A673 (cell line): ENCODE measurements at regions not wholly inside any gene's neighbourhood (a gene's known extent, or its start where the extent isn't known, plus 50 kb on each side); places are given as distances from the start of the nearest gene placed in this dataset.
"Not testable (repeated sequence)": the region's sequence is repeated elsewhere in the genome, so short reads cannot be mapped to it uniquely, and the experiment has no call there.

Experiments
- EZH2 ChIP-seq: fragments of 200-600 bp; sonication (generic); IDR thresholded peaks from 2 replicates; pipeline ENCODE4 v1.6.1; 2017; ENCODE audit warnings: borderline replicate concordance, low read depth, mild to moderate bottlenecking, mixed read lengths, antibody characterized with exemption, low read length; ENCODE audit not compliant: poor library complexity, severe bottlenecking
- TF ChIP-seq, protein P1 (sequence below): fragments of 300-800, 200-600 bp; sonication (generic); conservative IDR thresholded peaks from 2 replicates; pipeline ENCODE4 v1.5.1; 2017; ENCODE audit warnings: low read depth, mild to moderate bottlenecking, antibody characterized with exemption, low read length, moderate library complexity, mixed read lengths

DNA sequence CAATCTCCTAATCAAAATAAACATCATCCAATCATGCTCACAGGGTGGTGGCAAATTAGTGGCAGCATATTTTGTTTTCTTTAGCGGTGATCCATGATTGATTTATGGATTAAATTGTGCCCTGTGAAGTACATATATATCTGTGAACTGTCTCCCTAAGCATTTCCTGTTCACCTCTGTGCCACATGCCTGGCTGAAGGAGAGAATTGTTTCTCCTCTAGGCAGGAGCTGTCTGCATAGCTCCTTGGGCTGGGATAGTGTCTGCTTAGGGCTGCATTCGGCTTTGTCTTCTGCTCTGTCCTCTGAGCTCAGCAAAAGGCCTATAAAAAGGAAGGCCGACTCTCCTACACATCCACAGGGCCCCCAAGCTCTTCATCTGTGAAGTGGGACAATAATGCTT is 246.4 kb downstream of the BCL2L11 start:
- TF ChIP-seq, protein P1, sequence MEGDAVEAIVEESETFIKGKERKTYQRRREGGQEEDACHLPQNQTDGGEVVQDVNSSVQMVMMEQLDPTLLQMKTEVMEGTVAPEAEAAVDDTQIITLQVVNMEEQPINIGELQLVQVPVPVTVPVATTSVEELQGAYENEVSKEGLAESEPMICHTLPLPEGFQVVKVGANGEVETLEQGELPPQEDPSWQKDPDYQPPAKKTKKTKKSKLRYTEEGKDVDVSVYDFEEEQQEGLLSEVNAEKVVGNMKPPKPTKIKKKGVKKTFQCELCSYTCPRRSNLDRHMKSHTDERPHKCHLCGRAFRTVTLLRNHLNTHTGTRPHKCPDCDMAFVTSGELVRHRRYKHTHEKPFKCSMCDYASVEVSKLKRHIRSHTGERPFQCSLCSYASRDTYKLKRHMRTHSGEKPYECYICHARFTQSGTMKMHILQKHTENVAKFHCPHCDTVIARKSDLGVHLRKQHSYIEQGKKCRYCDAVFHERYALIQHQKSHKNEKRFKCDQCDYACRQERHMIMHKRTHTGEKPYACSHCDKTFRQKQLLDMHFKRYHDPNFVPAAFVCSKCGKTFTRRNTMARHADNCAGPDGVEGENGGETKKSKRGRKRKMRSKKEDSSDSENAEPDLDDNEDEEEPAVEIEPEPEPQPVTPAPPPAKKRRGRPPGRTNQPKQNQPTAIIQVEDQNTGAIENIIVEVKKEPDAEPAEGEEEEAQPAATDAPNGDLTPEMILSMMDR: not testable (repeated sequence)
- not testable (repeated sequence) for TF ChIP-seq EZH2
